Endothelial cell of umbilical vein (primary cell): ENCODE measurements at regions not wholly inside any gene's neighbourhood (a gene's known extent, or its start where the extent isn't known, plus 50 kb on each side); places are given as distances from the start of the nearest gene placed in this dataset.

Experiments used
- BruUV-seq: library from RNA; stranded (reverse); fragments of 400-500 nt; replicated peaks from 2 replicates; lab custom pipeline; 2021; lab: Mats Ljungman, UMichigan
- CTCF ChIA-PET: fragments of 300-600, 350-600 bp; sonication (Branson Sonifier 250); formaldehyde crosslinking; loops from one replicate; lab custom pipeline; 2021; ENCODE audit warnings: antibody characterized with exemption, inconsistent platforms; lab: Charles Lee
- POLR2A ChIA-PET: fragments of 300-600, 350-600 bp; sonication (Branson Sonifier 250); formaldehyde crosslinking; loops from one replicate; lab custom pipeline; 2021; ENCODE audit warnings: antibody characterized with exemption, inconsistent platforms; lab: Charles Lee
- DNase-seq: peaks from one replicate; pipeline ENCODE4 v3.0.0-alpha.2; 2011; ENCODE audit warnings: low read depth, low spot score
- FAIRE-seq: peaks from 2 replicates; lab custom pipeline; 2011; peaks lifted over from hg19 to GRCh38; lab: Jason Lieb, UNC
- H2AFZ ChIP-seq: 2 replicates; pipeline ENCODE4 v1.6.0; 2012; ENCODE audit warnings: low read depth, low read length, control low read depth, inconsistent platforms
- H3K27ac ChIP-seq: 2 replicates; pipeline ENCODE4 v1.5.1; 2011; ENCODE audit warnings: low read depth, mild to moderate bottlenecking, control low read depth, low read length, moderate library complexity; ENCODE audit not compliant: insufficient read depth
- H3K27me3 ChIP-seq, 2 experiments: 2 replicates each; pipeline versions ENCODE4 v1.6.0 to v1.6.1; 2011; ENCODE audit warnings: low read length in 2 of 2, mixed read lengths in 1 of 2; ENCODE audit not compliant: control insufficient read depth in 2 of 2, insufficient read depth in 2 of 2
- H3K36me3 ChIP-seq, 2 experiments: 2 replicates in 1 of 2; 3 replicates in 1 of 2; pipeline ENCODE4 v1.5.1; 2011; ENCODE audit warnings: low read length in 2 of 2, mild to moderate bottlenecking in 1 of 2, moderate library complexity in 1 of 2; ENCODE audit not compliant: control insufficient read depth in 2 of 2, insufficient read depth in 2 of 2; ENCODE audit errors: extremely low read depth in 1 of 2
- H3K4me1 ChIP-seq: 3 replicates; pipeline ENCODE4 v1.5.1; 2011; ENCODE audit warnings: mild to moderate bottlenecking, low read length; ENCODE audit not compliant: control insufficient read depth, insufficient read depth; ENCODE audit errors: extremely low read depth
- H3K4me2 ChIP-seq: 2 replicates; pipeline ENCODE4 v1.6.1; 2011; ENCODE audit warnings: low read length, control low read depth, mixed read lengths; ENCODE audit not compliant: insufficient read depth
- H3K4me3 ChIP-seq, 3 experiments: fragments of 200-600 bp in 1 of 3; sonication (generic), shearing (Covaris generic) in 1 of 3; replicated peaks in 1 of 3; 2 replicates each; pipeline ENCODE4 v1.5.1; 2011 to 2016; ENCODE audit warnings: control low read depth in 3 of 3, low read length in 3 of 3, mild to moderate bottlenecking in 2 of 3, inconsistent platforms in 1 of 3, low read depth in 1 of 3, moderate library complexity in 1 of 3; ENCODE audit not compliant: insufficient read depth in 1 of 3
- H3K79me2 ChIP-seq: 2 replicates; pipeline ENCODE4 v1.6.0; 2012; ENCODE audit warnings: low read length, inconsistent platforms; ENCODE audit not compliant: control insufficient read depth, insufficient read depth
- H3K9ac ChIP-seq: replicated peaks from 2 replicates; pipeline ENCODE3; 2011; ENCODE audit warnings: low read length, control low read depth; ENCODE audit not compliant: insufficient read depth; ENCODE audit errors: extremely low read depth
- H3K9me1 ChIP-seq: replicated peaks from 3 replicates; pipeline ENCODE4 v1.6.0; 2011; ENCODE audit warnings: mild to moderate bottlenecking, low read length; ENCODE audit not compliant: control insufficient read depth, insufficient read depth; ENCODE audit errors: extremely low read depth
- H3K9me3 ChIP-seq: replicated peaks from 2 replicates; pipeline ENCODE4 v1.5.1; 2012; ENCODE audit warnings: low read length, inconsistent platforms; ENCODE audit not compliant: control insufficient read depth, insufficient read depth
- H4K20me1 ChIP-seq: replicated peaks from 2 replicates; pipeline ENCODE3; 2011; ENCODE audit warnings: mild to moderate bottlenecking, low read length; ENCODE audit not compliant: control insufficient read depth, insufficient read depth; ENCODE audit errors: extremely low read depth
- CTCF ChIP-seq, 2 donors: IDR thresholded peaks; 1 replicate in 1 of 2; 2 replicates in 1 of 2; pipeline ENCODE4 v1.5.1; 2011; ENCODE audit warnings: low read length in 2 of 2, mild to moderate bottlenecking in 2 of 2, moderate library complexity in 2 of 2, control low read depth in 1 of 2, inconsistent platforms in 1 of 2, low read depth in 1 of 2; ENCODE audit not compliant: insufficient read depth in 1 of 2; ENCODE audit errors: extremely low read depth in 1 of 2
- EZH2 ChIP-seq: IDR thresholded peaks from 2 replicates; pipeline ENCODE4 v1.6.1; 2012; ENCODE audit warnings: borderline replicate concordance, low read depth, mild to moderate bottlenecking, moderate library complexity, low read length, inconsistent platforms; ENCODE audit not compliant: severe bottlenecking
- FOS ChIP-seq: IDR thresholded peaks from 2 replicates; pipeline ENCODE4 v1.6.1; 2011; ENCODE audit warnings: mild to moderate bottlenecking, low read length, moderate library complexity, borderline replicate concordance; ENCODE audit not compliant: insufficient read depth
- GATA2 ChIP-seq: IDR thresholded peaks from 2 replicates; pipeline ENCODE4 v1.7.0; 2011; ENCODE audit warnings: low read depth, mild to moderate bottlenecking, moderate library complexity, mixed read lengths, low read length; ENCODE audit not compliant: insufficient read length, insufficient read depth
- JUN ChIP-seq: IDR thresholded peaks from 2 replicates; pipeline ENCODE4 v1.6.1; 2011; ENCODE audit warnings: borderline replicate concordance, low read depth; ENCODE audit not compliant: insufficient read length, insufficient read depth
- MAX ChIP-seq: IDR thresholded peaks from 2 replicates; pipeline ENCODE4 v1.6.1; 2011; ENCODE audit not compliant: insufficient read depth, insufficient read length
- MYC ChIP-seq: IDR thresholded peaks from one replicate; pipeline ENCODE4 v1.6.1; 2011; ENCODE audit warnings: mild to moderate bottlenecking, low read depth, low read length
- POLR2A ChIP-seq: IDR thresholded peaks from 2 replicates; pipeline ENCODE4 v1.6.1; 2012; ENCODE audit warnings: low read depth, mild to moderate bottlenecking, control low read depth, low read length
- POLR2AphosphoS5 ChIP-seq: IDR thresholded peaks from 2 replicates; pipeline ENCODE4 v1.6.1; 2012; ENCODE audit warnings: low read depth, mild to moderate bottlenecking, control low read depth, low read length, moderate library complexity; ENCODE audit not compliant: insufficient read depth
- dilution Hi-C: fragments of 300-500 bp; cut with MboI; formaldehyde crosslinking; loops from one replicate; pipeline ENCODE4 v1.15.0; 2019; ENCODE audit warnings: low sequenced_read_pairs; ENCODE audit not compliant: extremely low pct_ligation_motif_present
- intact Hi-C: fragments of 100-400 bp; cut with micrococcal nuclease; formaldehyde crosslinking; loops from one replicate; pipeline ENCODE4 v1.10.0; 2022

GRCh38 chr13:42709276-42709675, 72.1 kb upstream of the FAM216B start:
- Histone ChIP-seq H3K79me2 (no peaks in the 10 kb centered on the region), H3K4me3 (no peak overlapping the region), H3K27me3 (no peaks in the 10 kb centered on the region), H4K20me1 (no peaks in the 10 kb centered on the region), H2AFZ (no peak overlapping the region), H3K9me1 (no peaks in the 10 kb centered on the region), H3K9me3 (no peaks in the 10 kb centered on the region), H3K36me3 (no peaks in the 10 kb centered on the region), H3K27ac (no peak overlapping the region), H3K9ac (no peak overlapping the region), H3K4me1 (no peaks in the 10 kb centered on the region), H3K4me2 (no peak overlapping the region)
- ChIA-PET POLR2A (no interaction called here), CTCF (no interaction called here)
- intact Hi-C loops (no loop called here), dilution Hi-C loops (no loop called here)
- FAIRE-seq (no peak), DNase-seq (no peak)
- no TSS peak for BruUV-seq
- no peak for TF ChIP-seq EZH2
- no peak for TF ChIP-seq FOS
- no peak for TF ChIP-seq POLR2A
- TF ChIP-seq GATA2 = no peak
- no peak for TF ChIP-seq POLR2AphosphoS5
- no peak for TF ChIP-seq MAX
- TF ChIP-seq MYC = no peak
- no peak for TF ChIP-seq JUN
- no peak for TF ChIP-seq CTCF (IDR thresholded peaks at IDR 0.05; ENCODE audit: extremely low read depth in 1 of 2, insufficient read depth in 1 of 2, low read depth in 1 of 2, low read length in 2 of 2)
